ENCODE measurements at regions not wholly inside any gene's neighbourhood (a gene's known extent, or its start where the extent isn't known, plus 50 kb on each side); places are given as distances from the start of the nearest gene placed in this dataset.

- Histone ChIP-seq H3K4me1 (ENCODE audit: insufficient read depth, low read length) (peaks cover 6% of the 10 kb centered on the region; the same call in 1 of the 2 replicates), H3K4me2 (ENCODE audit: low read depth, low read length) (no peak overlapping the region), H3K27me3 (ENCODE audit: control insufficient read depth in 1 of 2, insufficient read depth in 2 of 2, low read length in 2 of 2) (no peaks in the 10 kb centered on the region), H3K4me3 (replicated peaks in 1 of 3; ENCODE audit: insufficient read depth in 1 of 3, low read depth in 2 of 3, low read length in 3 of 3) (no peak overlapping the region), H3K27ac (ENCODE audit: extremely low read length, insufficient read depth, low read length) (no peak overlapping the region), H2AFZ (ENCODE audit: low read length) (no peak overlapping the region), H3K79me2 (ENCODE audit: insufficient read depth, low read length) (no peaks in the 10 kb centered on the region), H3K9me3 (ENCODE audit: low read length) (no peaks in the 10 kb centered on the region), H4K20me1 (ENCODE audit: insufficient read depth, low read length) (no peaks in the 10 kb centered on the region), H3K36me3 (replicated peaks in 1 of 2; ENCODE audit: control insufficient read depth in 1 of 2, insufficient read depth in 2 of 2, low read length in 2 of 2) (no peaks in the 10 kb centered on the region), H3K9ac (ENCODE audit: insufficient read depth, low read depth, low read length) (no peak overlapping the region)
- CTCF ChIA-PET (ENCODE audit: low intra/inter-chr PET ratio, low total read pairs) = no interaction called here
- intact Hi-C loops (cut with micrococcal nuclease; ENCODE audit: unreplicated experiment) = loop anchor here (1.0 kb wide), 1 partner anchor 126 kb away; no protein-coding TSS in a partner anchor
- DNase-seq (ENCODE audit: low spot score) (peak; percentile 16), FAIRE-seq (no peak), ATAC-seq (peak; percentile 65)
- in situ Hi-C loops (cut with HindIII; ENCODE audit: extremely low pct_ligation_motif_present, low pct_unique_long_range_greater_than_20kb) = no loop called here
- POLR2A ChIA-PET = no interaction called here
- WGBS (ENCODE audit: low lambda C conversion rate) = 2% methylated on average over 3 of the region's 3 CpGs
- BruUV-seq (replicated peaks) = no TSS peak
- TF ChIP-seq TBX3 (IDR thresholded peaks at IDR 0.05; ENCODE audit: borderline replicate concordance) (peak; percentile 68; the same call in 1 of the 2 replicates), FOXA3 (CRISPR knock-in tag; IDR thresholded peaks at IDR 0.05) (peak; percentile 50), HMGXB4 (CRISPR knock-in tag; IDR thresholded peaks at IDR 0.05; ENCODE audit: borderline replicate concordance in 1 of 2, low read depth in 1 of 2) (no peak), ARID3A (IDR thresholded peaks at IDR 0.05; ENCODE audit: low read depth, low read length) (0 out of 2 replicates have a peak, but pooled peaks have one; percentile 29), AHDC1 (CRISPR knock-in tag; IDR thresholded peaks at IDR 0.05; ENCODE audit: borderline replicate concordance) (peak; percentile 60; the same call in 1 of the 2 replicates), ZNF362 (CRISPR knock-in tag; IDR thresholded peaks at IDR 0.05; ENCODE audit: borderline replicate concordance) (no peak), ZNF280D (CRISPR knock-in tag; IDR thresholded peaks at IDR 0.05) (no peak), ELF4 (CRISPR knock-in tag; IDR thresholded peaks at IDR 0.05; ENCODE audit: borderline replicate concordance) (no peak), BRCA1 (CRISPR knock-in tag; IDR thresholded peaks at IDR 0.05) (no peak)
These were observed 108.2 kb downstream of the PLG start for GRCh38 chr6:160810238-160810637.

Measured in HepG2 (cell line).